Osteoblast (primary cell): ENCODE measurements at regions not wholly inside any gene's neighbourhood (a gene's known extent, or its start where the extent isn't known, plus 50 kb on each side); places are given as distances from the start of the nearest gene placed in this dataset.

Experiments
- DNase-seq: peaks from one replicate; pipeline ENCODE4 v3.0.0; 2011; ENCODE audit warnings: low spot score, mixed read lengths; ENCODE audit not compliant: insufficient read length; ENCODE audit errors: missing footprints
- H2AFZ ChIP-seq: 2 replicates; pipeline ENCODE4 v1.6.0; 2011; ENCODE audit warnings: mild to moderate bottlenecking, low read length
- H3K27ac ChIP-seq: 2 replicates; pipeline ENCODE4 v1.5.1; 2011; ENCODE audit warnings: mild to moderate bottlenecking, low read depth, low read length, moderate library complexity
- H3K27me3 ChIP-seq: 2 replicates; pipeline ENCODE4 v1.6.0; 2012; ENCODE audit warnings: mild to moderate bottlenecking, control low read depth, inconsistent platforms, low read length, moderate library complexity; ENCODE audit not compliant: insufficient read depth
- H3K36me3 ChIP-seq: 2 replicates; pipeline ENCODE4 v1.5.1; 2011; ENCODE audit warnings: mild to moderate bottlenecking, low read length, control low read depth, moderate library complexity; ENCODE audit not compliant: insufficient read depth
- H3K4me1 ChIP-seq: 2 replicates; pipeline ENCODE4 v1.5.1; 2011; ENCODE audit warnings: mild to moderate bottlenecking, low read length, control low read depth, moderate library complexity; ENCODE audit not compliant: insufficient read depth
- H3K4me2 ChIP-seq: 2 replicates; pipeline ENCODE4 v1.6.0; 2011; ENCODE audit warnings: mild to moderate bottlenecking, low read length; ENCODE audit not compliant: insufficient read depth
- H3K4me3 ChIP-seq: fragments of 200-600 bp; sonication (generic); 3 replicates; pipeline ENCODE4 v1.5.1; 2012; ENCODE audit warnings: mild to moderate bottlenecking, low read length, inconsistent platforms; ENCODE audit not compliant: insufficient read depth
- H3K79me2 ChIP-seq: 2 replicates; pipeline ENCODE4 v1.6.0; 2012; ENCODE audit warnings: mild to moderate bottlenecking, low read length, control low read depth, inconsistent platforms; ENCODE audit not compliant: insufficient read depth
- H3K9me3 ChIP-seq: 2 replicates; pipeline ENCODE4 v1.5.1; 2011; ENCODE audit warnings: low read depth, low read length, control low read depth
- H4K20me1 ChIP-seq: 2 replicates; pipeline ENCODE4 v1.6.0; 2012; ENCODE audit warnings: mild to moderate bottlenecking, low read length, control low read depth; ENCODE audit not compliant: insufficient read depth
- CTCF ChIP-seq: IDR thresholded peaks from 2 replicates; pipeline ENCODE4 v1.5.1; 2011; ENCODE audit warnings: mild to moderate bottlenecking, low read depth, low read length, moderate library complexity; ENCODE audit errors: extremely low read depth

DNA sequence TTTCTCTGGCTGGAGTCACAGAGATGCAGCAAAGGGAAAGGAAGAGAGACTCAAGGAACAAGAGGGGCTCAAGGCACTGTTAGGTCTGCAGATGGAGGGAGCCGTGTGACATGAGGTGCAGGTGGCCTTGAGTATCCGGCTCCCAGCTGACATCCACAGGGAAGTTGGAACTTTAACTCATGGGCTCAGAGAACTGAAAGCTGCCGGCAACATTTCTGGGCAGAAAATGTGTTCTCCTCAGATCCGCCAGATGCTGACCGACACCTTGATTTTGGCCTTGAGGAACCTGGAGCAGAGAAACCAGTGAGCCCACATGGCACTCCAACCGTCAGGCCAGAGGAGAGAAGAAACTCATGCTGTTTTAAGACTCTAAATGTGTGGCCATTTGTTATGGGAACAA, 258.1 kb upstream of the IRX2 start:
- no peaks in the 10 kb centered on the region for H3K27me3 ChIP-seq
- H4K20me1 ChIP-seq: no peaks in the 10 kb centered on the region
- H3K9me3 ChIP-seq: peaks cover 2% of the 10 kb centered on the region
- TF ChIP-seq CTCF: no peak
- H3K36me3 ChIP-seq: no peaks in the 10 kb centered on the region
- no peak for DNase-seq
- H3K4me1 ChIP-seq: no peaks in the 10 kb centered on the region
- H3K4me2 ChIP-seq: no peak overlapping the region
- H2AFZ ChIP-seq: no peak overlapping the region
- no peak overlapping the region for H3K27ac ChIP-seq
- no peaks in the 10 kb centered on the region for H3K79me2 ChIP-seq
- H3K4me3 ChIP-seq: no peak overlapping the region

- no peak overlapping the region for H2AFZ ChIP-seq
- no peak for DNase-seq
Measured at GRCh38 chr5:3007577-3007976, 256.1 kb upstream of the IRX2 start.

GRCh38 chr5:3006961-3007551, 255.6 kb upstream of the IRX2 start:
- Histone ChIP-seq H3K4me2 (no peak overlapping the region), H3K27ac (no peak overlapping the region), H3K4me1 (no peaks in the 10 kb centered on the region), H3K36me3 (no peaks in the 10 kb centered on the region), H2AFZ (no peak overlapping the region), H3K9me3 (peaks cover 2% of the 10 kb centered on the region), H3K79me2 (no peaks in the 10 kb centered on the region), H4K20me1 (no peaks in the 10 kb centered on the region), H3K27me3 (no peaks in the 10 kb centered on the region), H3K4me3 (no peak overlapping the region)
- DNase-seq: no peak
- TF ChIP-seq CTCF: no peak

More at GRCh38 chr5:3007577-3007976, 256.1 kb upstream of the IRX2 start:
- peaks cover 2% of the 10 kb centered on the region for H3K9me3 ChIP-seq
- H3K36me3 ChIP-seq: no peaks in the 10 kb centered on the region
- no peak overlapping the region for H3K4me3 ChIP-seq
- no peak overlapping the region for H3K27ac ChIP-seq
- no peak for TF ChIP-seq CTCF
- H3K79me2 ChIP-seq: no peaks in the 10 kb centered on the region
- no peaks in the 10 kb centered on the region for H3K4me1 ChIP-seq
- H4K20me1 ChIP-seq: no peaks in the 10 kb centered on the region
- H3K4me2 ChIP-seq: no peak overlapping the region
- H3K27me3 ChIP-seq: no peaks in the 10 kb centered on the region

GRCh38 chr5:3006526-3006925, 255.0 kb upstream of the IRX2 start:
- Histone ChIP-seq H3K4me2 (no peak overlapping the region), H3K4me3 (no peak overlapping the region), H3K4me1 (no peaks in the 10 kb centered on the region), H3K27me3 (no peaks in the 10 kb centered on the region), H3K36me3 (no peaks in the 10 kb centered on the region), H2AFZ (no peak overlapping the region), H3K9me3 (peaks cover 2% of the 10 kb centered on the region), H3K79me2 (no peaks in the 10 kb centered on the region), H3K27ac (no peak overlapping the region), H4K20me1 (no peaks in the 10 kb centered on the region)
- no peak for DNase-seq
- TF ChIP-seq CTCF: no peak
